SK-N-SH (cell line): ENCODE measurements at regions not wholly inside any gene's neighbourhood (a gene's known extent, or its start where the extent isn't known, plus 50 kb on each side); places are given as distances from the start of the nearest gene placed in this dataset.
A peak's percentile ranks its signal among the peaks of the same experiment; 100 is the strongest.

Source experiments
- CTCF ChIA-PET: fragments of 300-600, 350-600 bp; formaldehyde crosslinking; extraction: SDS; loops from one replicate; lab custom pipeline; 2021; lab: Yijun Ruan, JAX
- POLR2A ChIA-PET: fragments of 350-600 bp; sonication (Branson Sonifier 250); formaldehyde crosslinking; extraction: SDS; loops from one replicate; lab custom pipeline; 2020; ENCODE audit warnings: antibody characterized with exemption, inconsistent platforms; lab: Yijun Ruan, JAX
- DNase-seq: peaks from one replicate; pipeline ENCODE4 v3.0.0; 2012
- H2AFZ ChIP-seq: fragments of 200-600 bp; sonication (generic); 2 replicates; pipeline ENCODE4 v1.8.1; 2016; ENCODE audit warnings: antibody characterized with exemption, mild to moderate bottlenecking, low read depth
- H3F3A ChIP-seq: fragments of 200-600 bp; sonication (generic); replicated peaks from 2 replicates; pipeline ENCODE3; 2016; ENCODE audit warnings: antibody characterized with exemption, mild to moderate bottlenecking; ENCODE audit not compliant: insufficient read depth
- H3K27ac ChIP-seq, 2 experiments: fragments of 200-500 bp in 1 of 2; fragments of 200-600 bp in 1 of 2; sonication (Bioruptor generic) in 1 of 2; sonication (generic), shearing (Covaris generic) in 1 of 2; 2 replicates each; pipeline versions ENCODE4 v1.5.1 to v1.6.1; 2014 to 2016; ENCODE audit warnings: low read depth in 2 of 2, inconsistent platforms in 1 of 2, low read length in 1 of 2, mild to moderate bottlenecking in 1 of 2, mixed read lengths in 1 of 2
- H3K27me3 ChIP-seq: fragments of 200-600 bp; sonication (generic), shearing (Covaris generic); 2 replicates; pipeline ENCODE4 v1.6.1; 2016; ENCODE audit warnings: mixed run types; ENCODE audit not compliant: insufficient read depth
- H3K36me3 ChIP-seq, 2 experiments: fragments of 200-500 bp in 1 of 2; fragments of 200-600 bp in 1 of 2; sonication (Bioruptor generic) in 1 of 2; sonication (generic) in 1 of 2; replicated peaks in 1 of 2; 2 replicates each; pipeline versions ENCODE3 to v1.5.1; 2014 to 2016; ENCODE audit warnings: low read length in 1 of 2, mild to moderate bottlenecking in 1 of 2; ENCODE audit not compliant: insufficient read depth in 2 of 2, control insufficient read depth in 1 of 2
- H3K4me1 ChIP-seq, 2 experiments: fragments of 200-500 bp in 1 of 2; fragments of 200-600 bp in 1 of 2; sonication (Bioruptor generic) in 1 of 2; sonication (generic), shearing (Covaris generic) in 1 of 2; 2 replicates each; pipeline versions ENCODE4 v1.5.1 to v1.6.1; 2014 to 2016; ENCODE audit warnings: low read depth in 1 of 2, low read length in 1 of 2, mixed run types in 1 of 2; ENCODE audit not compliant: insufficient read depth in 2 of 2, control insufficient read depth in 1 of 2
- H3K4me2 ChIP-seq: fragments of 200-600 bp; sonication (generic), shearing (Covaris generic); 2 replicates; pipeline ENCODE4 v1.6.1; 2017; ENCODE audit warnings: mixed run types
- H3K4me3 ChIP-seq, 2 experiments: fragments of 200-500 bp in 1 of 2; fragments of 200-600 bp in 1 of 2; sonication (Bioruptor generic) in 1 of 2; sonication (generic), shearing (Covaris generic) in 1 of 2; 2 replicates each; pipeline versions ENCODE4 v1.5.1 to v1.8.1; 2014 to 2016; ENCODE audit warnings: low read depth in 2 of 2, inconsistent platforms in 1 of 2, low read length in 1 of 2, mild to moderate bottlenecking in 1 of 2, mixed read lengths in 1 of 2, moderate library complexity in 1 of 2
- H3K79me2 ChIP-seq: fragments of 200-600 bp; sonication (generic); 2 replicates; pipeline ENCODE4 v1.8.1; 2017; ENCODE audit warnings: mild to moderate bottlenecking; ENCODE audit not compliant: insufficient read depth
- H3K9ac ChIP-seq: fragments of 200-600 bp; sonication (generic); 2 replicates; pipeline ENCODE4 v1.6.1; 2017; ENCODE audit warnings: mixed run types
- H3K9me2 ChIP-seq: fragments of 200-600 bp; sonication (generic); 2 replicates; pipeline ENCODE4 v1.6.1; 2017; ENCODE audit warnings: mixed run types
- H3K9me3 ChIP-seq: fragments of 200-600 bp; sonication (generic); 2 replicates; pipeline ENCODE4 v1.6.1; 2017; ENCODE audit warnings: mixed run types, mild to moderate bottlenecking, moderate library complexity
- H4K20me1 ChIP-seq: fragments of 200-600 bp; sonication (generic); 2 replicates; pipeline ENCODE4 v1.6.1; 2017; ENCODE audit warnings: mild to moderate bottlenecking, mixed run types; ENCODE audit not compliant: insufficient read depth
- CHD2 ChIP-seq: fragments of 150-350 bp; IDR thresholded peaks from 2 replicates; pipeline ENCODE4 v1.6.1; 2018; ENCODE audit warnings: low read length; ENCODE audit not compliant: partially characterized antibody
- CTCF ChIP-seq: fragments of 200-600 bp; sonication (generic); IDR thresholded peaks from 2 replicates; pipeline ENCODE4 v1.6.1; 2017; ENCODE audit warnings: antibody characterized with exemption, mild to moderate bottlenecking, moderate library complexity
- GABPA ChIP-seq: IDR thresholded peaks from 2 replicates; pipeline ENCODE4 v1.4.0; 2012; ENCODE audit warnings: low read depth, mild to moderate bottlenecking
- GATA2 ChIP-seq: sonication (generic); formaldehyde crosslinking; IDR thresholded peaks from 2 replicates; pipeline ENCODE4 v1.5.0; 2020; ENCODE audit warnings: mild to moderate bottlenecking, missing genetic modification reagents
- NFIC ChIP-seq: IDR thresholded peaks from 2 replicates; pipeline ENCODE4 v1.4.0; 2012; ENCODE audit warnings: borderline replicate concordance
- NRF1 ChIP-seq: IDR thresholded peaks from 2 replicates; pipeline ENCODE4 v1.6.1; 2012; ENCODE audit warnings: low read depth, mild to moderate bottlenecking, low read length
- PBX3 ChIP-seq: IDR thresholded peaks from 2 replicates; pipeline ENCODE4; 2012
- RCOR1 ChIP-seq: fragments of 150-350 bp; IDR thresholded peaks from 2 replicates; pipeline ENCODE4 v1.6.1; 2017; ENCODE audit warnings: antibody characterized with exemption, low read length
- SMC3 ChIP-seq: IDR thresholded peaks from 2 replicates; pipeline ENCODE4 v1.6.1; 2012; ENCODE audit warnings: low read depth, low read length, improper control_type of control experiment
- TCF12 ChIP-seq: IDR thresholded peaks from 2 replicates; pipeline ENCODE4 v1.4.0; 2012
- TEAD4 ChIP-seq: IDR thresholded peaks from 2 replicates; pipeline ENCODE4 v1.4.0; 2012; ENCODE audit warnings: mild to moderate bottlenecking, borderline replicate concordance; ENCODE audit not compliant: insufficient read depth
- YY1 ChIP-seq: IDR thresholded peaks from 2 replicates; pipeline ENCODE4 v1.4.0; 2012; ENCODE audit warnings: low read depth, mild to moderate bottlenecking
- WGBS: methylation state at CpG from one replicate; pipeline ENCODE4 v1.1.6; 2017; ENCODE audit warnings: low lambda C conversion rate; 5-methylcytosine and 5-hydroxymethylcytosine counted together

GRCh38 chr1:170385750-170386149 lies 146.2 kb upstream of the GORAB start:
- H3K9ac ChIP-seq: no peak overlapping the region
- H3K27me3 ChIP-seq: no peaks in the 10 kb centered on the region
- no peaks in the 10 kb centered on the region for H3K9me2 ChIP-seq
- H3K9me3 ChIP-seq: 0 out of 2 replicates have a peak, but pooled peaks cover 3% of the 10 kb centered on the region
- ChIA-PET POLR2A (no interaction called here), CTCF (no interaction called here)
- no peak overlapping the region for H2AFZ ChIP-seq
- no peak for DNase-seq
- no peaks in the 10 kb centered on the region for H3K4me1 ChIP-seq
- H3K79me2 ChIP-seq: no peaks in the 10 kb centered on the region
- no peaks in the 10 kb centered on the region for H4K20me1 ChIP-seq
- no peaks in the 10 kb centered on the region for H3F3A ChIP-seq
- H3K27ac ChIP-seq: no peak overlapping the region
- H3K4me2 ChIP-seq: no peak overlapping the region
- no peaks in the 10 kb centered on the region for H3K36me3 ChIP-seq
- TF ChIP-seq RCOR1 (no peak), TEAD4 (no peak), CHD2 (no peak), NFIC (no peak), SMC3 (no peak)
- TF ChIP-seq, all 33 proteins: peak for 0
- WGBS: 71% methylated on average over 2 of the region's 2 CpGs
- H3K4me3 ChIP-seq: no peak overlapping the region

- H3K4me2 ChIP-seq: no peak overlapping the region
- H3K27me3 ChIP-seq: no peaks in the 10 kb centered on the region
- H3K27ac ChIP-seq: no peak overlapping the region
- no peaks in the 10 kb centered on the region for H3K9me3 ChIP-seq
- TF ChIP-seq GATA2 (CRISPR knock-in tag): no peak
- TF ChIP-seq CTCF: no peak
- TF ChIP-seq GABPA: no peak
- no peak for TF ChIP-seq TCF12
- no peak overlapping the region for H2AFZ ChIP-seq
- H3K9me2 ChIP-seq: no peaks in the 10 kb centered on the region
- no peak overlapping the region for H3K4me3 ChIP-seq
- WGBS: 22% methylated on average over 2 of the region's 2 CpGs
- no peaks in the 10 kb centered on the region for H3K79me2 ChIP-seq
- DNase-seq: no peak
- no peaks in the 10 kb centered on the region for H3K4me1 ChIP-seq
- H3F3A ChIP-seq: no peaks in the 10 kb centered on the region
- ChIA-PET CTCF (interaction anchor here (1.1 kb wide), 1 partner anchor 13 kb away, joined by 3 read pairs; no protein-coding TSS in a partner anchor), POLR2A (no interaction called here)
- no peaks in the 10 kb centered on the region for H3K36me3 ChIP-seq
- no peak overlapping the region for H3K9ac ChIP-seq
- no peaks in the 10 kb centered on the region for H4K20me1 ChIP-seq
Observed at GRCh38 chr1:170388489-170388888, 143.5 kb upstream of the GORAB start.

GRCh38 chr1:170395149-170395548 lies 136.8 kb upstream of the GORAB start:
- H3K36me3 ChIP-seq: no peaks in the 10 kb centered on the region
- TF ChIP-seq TEAD4: peak; percentile 20; the same call in 1 of the 2 replicates
- no peak for TF ChIP-seq GABPA
- no peak for TF ChIP-seq NRF1
- TF ChIP-seq TCF12: peak; percentile 23; the same call in 1 of the 2 replicates
- peak; percentile 37; the same call in 1 of the 2 replicates for TF ChIP-seq PBX3
- no peak for TF ChIP-seq YY1
- H2AFZ ChIP-seq: peak overlapping the region; percentile 51; the same call in 1 of the 2 replicates
- POLR2A ChIA-PET: no interaction called here
- H3F3A ChIP-seq: no peaks in the 10 kb centered on the region
- H3K27ac ChIP-seq: no peak overlapping the region
- WGBS: 30% methylated on average over 2 of the region's 2 CpGs
- H3K9me3 ChIP-seq: peaks cover 4% of the 10 kb centered on the region; the same call in 1 of the 2 replicates
- no peak overlapping the region for H3K9ac ChIP-seq
- no peaks in the 10 kb centered on the region; a peak in 1 of 4 replicates for H3K4me1 ChIP-seq
- CTCF ChIA-PET: no interaction called here
- H3K27me3 ChIP-seq: no peaks in the 10 kb centered on the region
- no peaks in the 10 kb centered on the region for H3K79me2 ChIP-seq
- H3K4me2 ChIP-seq: no peak overlapping the region
- H3K4me3 ChIP-seq: no peak overlapping the region
- H4K20me1 ChIP-seq: no peaks in the 10 kb centered on the region
- DNase-seq: no peak
- H3K9me2 ChIP-seq: no peaks in the 10 kb centered on the region
